ENCODE measurements at regions not wholly inside any gene's neighbourhood (a gene's known extent, or its start where the extent isn't known, plus 50 kb on each side); places are given as distances from the start of the nearest gene placed in this dataset.

DNA sequence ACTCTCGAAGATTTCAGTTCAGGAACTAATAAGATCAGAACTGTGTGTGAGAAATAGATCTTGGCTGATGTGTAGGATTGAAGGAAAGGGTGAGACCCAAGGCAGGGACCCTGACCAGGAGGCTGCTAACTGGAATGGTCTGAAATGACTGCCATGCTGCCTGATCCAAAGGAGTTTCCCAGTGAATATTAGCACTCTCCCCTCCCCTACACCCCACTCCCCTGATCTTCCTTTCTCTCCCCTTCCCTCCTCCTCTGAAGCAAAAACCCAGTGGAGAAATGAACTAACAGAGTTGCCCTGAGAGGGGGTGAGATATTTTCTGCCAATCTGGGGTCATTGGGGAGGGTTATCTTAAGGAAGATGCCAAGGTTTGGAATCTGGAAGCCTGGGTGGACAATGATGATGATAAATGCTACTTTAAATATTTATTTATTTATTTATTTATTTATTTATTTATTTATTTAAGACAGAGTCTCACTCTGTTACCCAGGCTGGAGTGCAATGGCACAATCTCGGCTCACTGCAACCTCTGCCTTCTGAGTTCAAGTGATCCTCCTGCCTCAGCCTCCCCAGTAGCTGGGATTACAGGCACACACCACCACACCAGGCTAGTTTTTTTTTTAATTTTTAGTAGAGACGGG lies 371.0 kb upstream of the CHD6 start:
- TF ChIP-seq, protein P1, sequence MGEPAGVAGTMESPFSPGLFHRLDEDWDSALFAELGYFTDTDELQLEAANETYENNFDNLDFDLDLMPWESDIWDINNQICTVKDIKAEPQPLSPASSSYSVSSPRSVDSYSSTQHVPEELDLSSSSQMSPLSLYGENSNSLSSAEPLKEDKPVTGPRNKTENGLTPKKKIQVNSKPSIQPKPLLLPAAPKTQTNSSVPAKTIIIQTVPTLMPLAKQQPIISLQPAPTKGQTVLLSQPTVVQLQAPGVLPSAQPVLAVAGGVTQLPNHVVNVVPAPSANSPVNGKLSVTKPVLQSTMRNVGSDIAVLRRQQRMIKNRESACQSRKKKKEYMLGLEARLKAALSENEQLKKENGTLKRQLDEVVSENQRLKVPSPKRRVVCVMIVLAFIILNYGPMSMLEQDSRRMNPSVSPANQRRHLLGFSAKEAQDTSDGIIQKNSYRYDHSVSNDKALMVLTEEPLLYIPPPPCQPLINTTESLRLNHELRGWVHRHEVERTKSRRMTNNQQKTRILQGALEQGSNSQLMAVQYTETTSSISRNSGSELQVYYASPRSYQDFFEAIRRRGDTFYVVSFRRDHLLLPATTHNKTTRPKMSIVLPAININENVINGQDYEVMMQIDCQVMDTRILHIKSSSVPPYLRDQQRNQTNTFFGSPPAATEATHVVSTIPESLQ (CRISPR knock-in tag; conservative IDR thresholded peaks at IDR 0.05) = no peak
- TF ChIP-seq ZFP36 (IDR thresholded peaks at IDR 0.05; ENCODE audit: borderline replicate concordance, low read depth, low read length, partially characterized antibody) (no peak), SOX5 (CRISPR knock-in tag; IDR thresholded peaks at IDR 0.05; ENCODE audit: borderline replicate concordance) (no peak)
